Gastrocnemius medialis (tissue), 4 donors: ENCODE measurements at regions not wholly inside any gene's neighbourhood (a gene's known extent, or its start where the extent isn't known, plus 50 kb on each side); places are given as distances from the start of the nearest gene placed in this dataset.

ENCODE experiments used
- ATAC-seq, 2 donors: fragments of 150-250 bp; one replicate each; pipeline ENCODE4 v1.9.1; 2016
- DNase-seq, 2 donors: peaks; one replicate each; pipeline ENCODE4 v3.0.0-alpha.2; 2019
- H3K27ac ChIP-seq, 4 donors: fragments of 200-600 bp; sonication (generic); 1 replicate in 1 of 4; 2 replicates in 3 of 4; pipeline ENCODE4 v1.5.1; 2016 to 2018; ENCODE audit warnings: mild to moderate bottlenecking in 2 of 4, moderate library complexity in 1 of 4
- H3K27me3 ChIP-seq, 3 donors: fragments of 200-600 bp; sonication (generic) in 2 of 3; 1 replicate in 1 of 3; 2 replicates in 2 of 3; pipeline versions ENCODE4 v1.5.1 to v1.6.0; 2016 to 2019; ENCODE audit warnings: mild to moderate bottlenecking in 1 of 3, moderate library complexity in 1 of 3
- H3K36me3 ChIP-seq, 2 donors: fragments of 200-600 bp; sonication (generic) in 1 of 2; one replicate each; pipeline ENCODE4 v1.5.1; 2017 to 2018
- H3K4me1 ChIP-seq, 2 donors: fragments of 200-600 bp; sonication (generic) in 1 of 2; one replicate each; pipeline ENCODE4 v1.5.1; 2016 to 2017; ENCODE audit warnings: mild to moderate bottlenecking in 2 of 2
- H3K4me3 ChIP-seq, 4 donors: fragments of 200-600 bp; sonication (generic) in 3 of 4; 1 replicate in 1 of 4; 2 replicates in 3 of 4; pipeline ENCODE4 v1.5.1; 2016 to 2019; ENCODE audit warnings: mild to moderate bottlenecking in 2 of 4
- H3K9me3 ChIP-seq, 3 donors: fragments of 200-600 bp; sonication (generic) in 2 of 3; 1 replicate in 1 of 3; 2 replicates in 2 of 3; pipeline ENCODE4 v1.5.1; 2016 to 2019
- CTCF ChIP-seq, 5 experiments: fragments of 450-650 bp in 3 of 5; fragments of 200-600 bp in 2 of 5; sonication (generic) in 2 of 5; IDR thresholded peaks in 4 of 5; conservative IDR thresholded peaks in 1 of 5; 1 replicate in 4 of 5; 2 replicates in 1 of 5; pipeline ENCODE4 v1.5.1; 2016 to 2019; ENCODE audit warnings: antibody characterized with exemption in 5 of 5, mild to moderate bottlenecking in 3 of 5, moderate library complexity in 3 of 5
- POLR2A ChIP-seq, 2 donors: fragments of 450-650 bp; IDR thresholded peaks; one replicate each; pipeline ENCODE4 v1.6.1; 2017; ENCODE audit warnings: antibody characterized with exemption in 2 of 2, mild to moderate bottlenecking in 2 of 2, moderate library complexity in 2 of 2
- in situ Hi-C, 4 donors: fragments of 200-750 bp; cut with MboI; loops; one replicate each; pipeline versions ENCODE4 v1.15.0 to v1.8.0; 2017; ENCODE audit warnings: low sequenced_read_pairs in 4 of 4
- intact Hi-C: fragments of 100-400 bp; cut with DNase I; formaldehyde crosslinking; loops from one replicate; pipeline ENCODE4 v1.15.1; 2023; ENCODE audit warnings: low total_unique reads

- Histone ChIP-seq H3K36me3 (no peaks in the 10 kb centered on the region), H3K9me3 (no peaks in the 10 kb centered on the region), H3K4me1 (peaks cover 0 to 22% of the 10 kb centered on the region in 2 donors), H3K27ac (peak overlapping the region in 2 of 4 donors; percentile 29 to 42), H3K27me3 (no peaks in the 10 kb centered on the region), H3K4me3 (no peak overlapping the region)
- TF ChIP-seq CTCF (IDR thresholded peaks at IDR 0.05 in 4 of 5, conservative IDR thresholded peaks at IDR 0.05 in 1 of 5) = no peak
- TF ChIP-seq POLR2A (IDR thresholded peaks at IDR 0.05) = no peak
- DNase-seq (no peak), ATAC-seq (no peak)
- intact Hi-C loops = loop anchor here (5.0 kb wide), 1 partner anchor 48 kb away; no protein-coding TSS in a partner anchor
- in situ Hi-C loops = no loop called here
These were observed 159.1 kb downstream of the DLEU7 start for GRCh38 chr13:50684366-50684765.

- in situ Hi-C loops = no loop called here
- no peaks in the 10 kb centered on the region for H3K27me3 ChIP-seq
- H3K36me3 ChIP-seq = no peaks in the 10 kb centered on the region
- intact Hi-C loops = no loop called here
- H3K4me1 ChIP-seq = peaks cover 0 to 22% of the 10 kb centered on the region in 2 donors
- H3K9me3 ChIP-seq = no peaks in the 10 kb centered on the region
- peak overlapping the region; percentile 1 to 57 (median 40) for H3K27ac ChIP-seq
- DNase-seq (peak; percentile 7 to 37), ATAC-seq (peak; percentile 44 to 54)
- no peak overlapping the region for H3K4me3 ChIP-seq
- TF ChIP-seq POLR2A (IDR thresholded peaks at IDR 0.05) = no peak
- TF ChIP-seq CTCF (IDR thresholded peaks at IDR 0.05 in 4 of 5, conservative IDR thresholded peaks at IDR 0.05 in 1 of 5) = no peak
These were observed 158.0 kb downstream of the DLEU7 start for GRCh38 chr13:50685491-50685890.

GRCh38 chr13:50685956-50686355, 157.5 kb downstream of the DLEU7 start:
- Histone ChIP-seq H3K4me3 (no peak overlapping the region), H3K4me1 (peaks cover under 1 to 22% of the 10 kb centered on the region in 2 donors), H3K36me3 (no peaks in the 10 kb centered on the region), H3K9me3 (no peaks in the 10 kb centered on the region), H3K27ac (peak overlapping the region; percentile 1 to 57 (median 34)), H3K27me3 (no peaks in the 10 kb centered on the region)
- intact Hi-C loops (no loop called here), in situ Hi-C loops (no loop called here)
- no peak for DNase-seq
- ATAC-seq = no peak
- TF ChIP-seq CTCF (IDR thresholded peaks at IDR 0.05 in 4 of 5, conservative IDR thresholded peaks at IDR 0.05 in 1 of 5) (no peak), POLR2A (IDR thresholded peaks at IDR 0.05) (no peak)

GRCh38 chr13:50686551-50686950, 156.9 kb downstream of the DLEU7 start:
- intact Hi-C loops = no loop called here
- in situ Hi-C loops = no loop called here
- ATAC-seq = no peak
- Histone ChIP-seq H3K9me3 (no peaks in the 10 kb centered on the region), H3K36me3 (no peaks in the 10 kb centered on the region), H3K27me3 (no peaks in the 10 kb centered on the region), H3K27ac (peak overlapping the region in 2 of 4 donors; percentile 31 to 57), H3K4me3 (no peak overlapping the region), H3K4me1 (peaks cover 6 to 21% of the 10 kb centered on the region in 2 donors)
- TF ChIP-seq POLR2A (IDR thresholded peaks at IDR 0.05) = no peak
- no peak for TF ChIP-seq CTCF (IDR thresholded peaks at IDR 0.05 in 4 of 5, conservative IDR thresholded peaks at IDR 0.05 in 1 of 5)
- no peak for DNase-seq

GRCh38 chr13:50687545-50687944, 155.9 kb downstream of the DLEU7 start:
- Histone ChIP-seq H3K4me1 (peaks cover 8 to 19% of the 10 kb centered on the region in 2 donors), H3K36me3 (no peaks in the 10 kb centered on the region), H3K27ac (no peak overlapping the region), H3K27me3 (no peaks in the 10 kb centered on the region), H3K4me3 (no peak overlapping the region), H3K9me3 (no peaks in the 10 kb centered on the region)
- intact Hi-C loops = no loop called here
- no peak for TF ChIP-seq CTCF (IDR thresholded peaks at IDR 0.05 in 4 of 5, conservative IDR thresholded peaks at IDR 0.05 in 1 of 5)
- TF ChIP-seq POLR2A (IDR thresholded peaks at IDR 0.05) = no peak
- ATAC-seq (no peak), DNase-seq (no peak)
- in situ Hi-C loops = no loop called here
